Skeletal muscle tissue (tissue), 3 donors: ENCODE measurements at regions not wholly inside any gene's neighbourhood (a gene's known extent, or its start where the extent isn't known, plus 50 kb on each side); places are given as distances from the start of the nearest gene placed in this dataset.

ENCODE experiments used
- H3K27ac ChIP-seq: one replicate; pipeline ENCODE4 v1.7.0; 2013; ENCODE audit warnings: mild to moderate bottlenecking, low read depth, low read length, inconsistent platforms
- H3K27me3 ChIP-seq, 3 donors: one replicate each; pipeline ENCODE4 v1.7.0; 2013; ENCODE audit warnings: low read length in 3 of 3; ENCODE audit not compliant: control insufficient read depth in 3 of 3, insufficient read depth in 3 of 3
- H3K36me3 ChIP-seq, 3 donors: one replicate each; pipeline ENCODE4 v1.7.0; 2013; ENCODE audit warnings: low read length in 3 of 3; ENCODE audit not compliant: control insufficient read depth in 3 of 3, insufficient read depth in 3 of 3
- H3K4me1 ChIP-seq, 3 donors: one replicate each; pipeline ENCODE4 v1.7.0; 2013; ENCODE audit warnings: low read length in 3 of 3, mild to moderate bottlenecking in 3 of 3; ENCODE audit not compliant: control insufficient read depth in 3 of 3, insufficient read depth in 3 of 3
- H3K4me3 ChIP-seq, 3 donors: one replicate each; pipeline ENCODE4 v1.7.0; 2013; ENCODE audit warnings: low read length in 3 of 3
- H3K9ac ChIP-seq, 3 donors: one replicate each; pipeline ENCODE4 v1.7.0; 2013; ENCODE audit warnings: low read length in 3 of 3, mild to moderate bottlenecking in 3 of 3, moderate library complexity in 2 of 3, low read depth in 1 of 3
- H3K9me3 ChIP-seq, 3 donors: one replicate each; pipeline ENCODE4 v1.7.0; 2013; ENCODE audit warnings: low read length in 3 of 3; ENCODE audit not compliant: control insufficient read depth in 3 of 3
- donor health status: Osteomylitis.

- Histone ChIP-seq H3K4me1 (no peaks in the 10 kb centered on the region), H3K27ac (no peak overlapping the region), H3K9ac (no peak overlapping the region), H3K4me3 (no peak overlapping the region), H3K36me3 (no peaks in the 10 kb centered on the region), H3K9me3 (no peaks in the 10 kb centered on the region), H3K27me3 (no peaks in the 10 kb centered on the region)
Measured at GRCh38 chr2:224264259-224264658, 137.6 kb downstream of the FAM124B start.

- Histone ChIP-seq H3K4me1 (no peaks in the 10 kb centered on the region), H3K36me3 (no peaks in the 10 kb centered on the region), H3K4me3 (no peak overlapping the region), H3K27ac (no peak overlapping the region), H3K9me3 (no peaks in the 10 kb centered on the region), H3K27me3 (no peaks in the 10 kb centered on the region), H3K9ac (no peak overlapping the region)
Measured at GRCh38 chr2:224263571-224264043, 138.3 kb downstream of the FAM124B start.

- no peaks in the 10 kb centered on the region for H3K36me3 ChIP-seq
- H3K27me3 ChIP-seq, result no peaks in the 10 kb centered on the region
- no peak overlapping the region for H3K9ac ChIP-seq
- H3K9me3 ChIP-seq, result no peaks in the 10 kb centered on the region
- no peaks in the 10 kb centered on the region for H3K4me1 ChIP-seq
- no peak overlapping the region for H3K4me3 ChIP-seq
- no peak overlapping the region for H3K27ac ChIP-seq
Measured at GRCh38 chr2:224261326-224261725, 140.6 kb downstream of the FAM124B start.

GRCh38 chr2:224260372-224261020 is 141.4 kb downstream of the FAM124B start:
- no peaks in the 10 kb centered on the region for H3K4me1 ChIP-seq
- peak overlapping the region in 1 of 3 donors; percentile 2 for H3K4me3 ChIP-seq
- no peaks in the 10 kb centered on the region for H3K9me3 ChIP-seq
- H3K27ac ChIP-seq, result no peak overlapping the region
- H3K27me3 ChIP-seq, result no peaks in the 10 kb centered on the region
- no peaks in the 10 kb centered on the region for H3K36me3 ChIP-seq
- H3K9ac ChIP-seq, result no peak overlapping the region

- H3K4me1 ChIP-seq, result no peaks in the 10 kb centered on the region
- no peaks in the 10 kb centered on the region for H3K9me3 ChIP-seq
- H3K4me3 ChIP-seq, result no peak overlapping the region
- no peaks in the 10 kb centered on the region for H3K36me3 ChIP-seq
- H3K27me3 ChIP-seq, result no peaks in the 10 kb centered on the region
- H3K27ac ChIP-seq, result no peak overlapping the region
- no peak overlapping the region for H3K9ac ChIP-seq
Measured at GRCh38 chr2:224259831-224260230, 142.1 kb downstream of the FAM124B start.

GRCh38 chr2:224258059-224258458 is 143.8 kb downstream of the FAM124B start:
- no peak overlapping the region for H3K9ac ChIP-seq
- H3K36me3 ChIP-seq, result no peaks in the 10 kb centered on the region
- H3K4me1 ChIP-seq, result no peaks in the 10 kb centered on the region
- no peaks in the 10 kb centered on the region for H3K9me3 ChIP-seq
- no peak overlapping the region for H3K27ac ChIP-seq
- H3K4me3 ChIP-seq, result no peak overlapping the region
- H3K27me3 ChIP-seq, result no peaks in the 10 kb centered on the region

- Histone ChIP-seq H3K9me3 (no peaks in the 10 kb centered on the region), H3K9ac (no peak overlapping the region), H3K27ac (no peak overlapping the region), H3K27me3 (no peaks in the 10 kb centered on the region), H3K4me3 (no peak overlapping the region), H3K4me1 (no peaks in the 10 kb centered on the region), H3K36me3 (no peaks in the 10 kb centered on the region)
Measured at GRCh38 chr2:224257156-224257555, 144.8 kb downstream of the FAM124B start.

- Histone ChIP-seq H3K9me3 (no peaks in the 10 kb centered on the region), H3K4me3 (no peak overlapping the region), H3K9ac (no peak overlapping the region), H3K4me1 (no peaks in the 10 kb centered on the region), H3K36me3 (no peaks in the 10 kb centered on the region), H3K27me3 (no peaks in the 10 kb centered on the region), H3K27ac (no peak overlapping the region)
Measured at GRCh38 chr2:224253464-224253863, 148.4 kb downstream of the FAM124B start.

- H3K4me3 ChIP-seq, result no peak overlapping the region
- H3K27ac ChIP-seq, result no peak overlapping the region
- no peaks in the 10 kb centered on the region for H3K36me3 ChIP-seq
- no peaks in the 10 kb centered on the region for H3K4me1 ChIP-seq
- H3K9ac ChIP-seq, result no peak overlapping the region
- H3K27me3 ChIP-seq, result no peaks in the 10 kb centered on the region
- H3K9me3 ChIP-seq, result no peaks in the 10 kb centered on the region
Measured at GRCh38 chr2:224252631-224253030, 149.3 kb downstream of the FAM124B start.

GRCh38 chr2:224248944-224249371 is 152.9 kb downstream of the FAM124B start:
- no peaks in the 10 kb centered on the region for H3K27me3 ChIP-seq
- no peaks in the 10 kb centered on the region for H3K4me1 ChIP-seq
- H3K36me3 ChIP-seq, result no peaks in the 10 kb centered on the region
- no peak overlapping the region for H3K27ac ChIP-seq
- H3K9me3 ChIP-seq, result no peaks in the 10 kb centered on the region
- H3K4me3 ChIP-seq, result no peak overlapping the region
- H3K9ac ChIP-seq, result no peak overlapping the region
